ENCODE measurements at regions not wholly inside any gene's neighbourhood (a gene's known extent, or its start where the extent isn't known, plus 50 kb on each side); places are given as distances from the start of the nearest gene placed in this dataset.

DNA sequence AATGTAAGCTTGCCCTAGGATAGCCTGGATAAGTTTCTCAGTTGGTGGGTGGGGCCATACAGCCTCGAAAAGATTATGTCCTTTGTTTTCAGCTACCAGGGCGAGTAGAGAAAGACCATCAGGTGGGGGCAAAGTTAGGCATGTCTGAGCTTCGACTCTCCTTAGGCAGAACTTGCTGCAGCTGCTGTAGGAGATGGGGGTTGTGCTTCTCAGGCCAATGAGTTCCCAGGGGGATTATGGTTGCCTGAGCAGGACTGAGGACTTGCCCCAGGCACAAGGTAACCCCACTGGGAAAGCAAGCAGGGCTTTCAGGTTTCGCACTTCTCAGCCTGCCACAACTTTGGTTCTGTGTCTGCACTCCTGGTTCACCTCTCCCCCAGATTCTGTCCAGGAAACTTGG lies 173.4 kb upstream of the SESN3 start:
- TF ChIP-seq, protein P1, sequence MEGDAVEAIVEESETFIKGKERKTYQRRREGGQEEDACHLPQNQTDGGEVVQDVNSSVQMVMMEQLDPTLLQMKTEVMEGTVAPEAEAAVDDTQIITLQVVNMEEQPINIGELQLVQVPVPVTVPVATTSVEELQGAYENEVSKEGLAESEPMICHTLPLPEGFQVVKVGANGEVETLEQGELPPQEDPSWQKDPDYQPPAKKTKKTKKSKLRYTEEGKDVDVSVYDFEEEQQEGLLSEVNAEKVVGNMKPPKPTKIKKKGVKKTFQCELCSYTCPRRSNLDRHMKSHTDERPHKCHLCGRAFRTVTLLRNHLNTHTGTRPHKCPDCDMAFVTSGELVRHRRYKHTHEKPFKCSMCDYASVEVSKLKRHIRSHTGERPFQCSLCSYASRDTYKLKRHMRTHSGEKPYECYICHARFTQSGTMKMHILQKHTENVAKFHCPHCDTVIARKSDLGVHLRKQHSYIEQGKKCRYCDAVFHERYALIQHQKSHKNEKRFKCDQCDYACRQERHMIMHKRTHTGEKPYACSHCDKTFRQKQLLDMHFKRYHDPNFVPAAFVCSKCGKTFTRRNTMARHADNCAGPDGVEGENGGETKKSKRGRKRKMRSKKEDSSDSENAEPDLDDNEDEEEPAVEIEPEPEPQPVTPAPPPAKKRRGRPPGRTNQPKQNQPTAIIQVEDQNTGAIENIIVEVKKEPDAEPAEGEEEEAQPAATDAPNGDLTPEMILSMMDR (IDR thresholded peaks at IDR 0.05) = no peak
- TF ChIP-seq POLR2A (IDR thresholded peaks at IDR 0.05) = no peak

All from right lobe of liver (tissue), 4 donors.